HG02885 (cell line): ENCODE measurements at regions not wholly inside any gene's neighbourhood (a gene's known extent, or its start where the extent isn't known, plus 50 kb on each side); places are given as distances from the start of the nearest gene placed in this dataset.
"Not testable (repeated sequence)": the region's sequence is repeated elsewhere in the genome, so short reads cannot be mapped to it uniquely, and the experiment has no call there.

Source experiments
- ATAC-seq: cut with Tn5 transposase; IDR thresholded peaks from one replicate; pipeline ENCODE4 v1.9.1; 2021; ENCODE audit warnings: mild to moderate bottlenecking; ENCODE audit not compliant: unreplicated experiment, poor library complexity

- ATAC-seq = no peak
Measured at GRCh38 chr9:83140061-83140460, 77.1 kb upstream of the RASEF start.

- no peak for ATAC-seq
Measured at GRCh38 chr9:83138422-83139135, 75.6 kb upstream of the RASEF start.

GRCh38 chr9:83133316-83133715 is 70.4 kb upstream of the RASEF start:
- ATAC-seq = no peak

GRCh38 chr9:83132768-83133167 is 69.8 kb upstream of the RASEF start:
- ATAC-seq = no peak

GRCh38 chr9:83130541-83130940 is 67.6 kb upstream of the RASEF start:
- no peak for ATAC-seq

- no peak for ATAC-seq
Measured at GRCh38 chr9:83125671-83126070, 62.7 kb upstream of the RASEF start.

- no peak for ATAC-seq
Measured at GRCh38 chr9:83119873-83120272, 56.9 kb upstream of the RASEF start.

- no peak for ATAC-seq
Measured at GRCh38 chr9:83116026-83116425, 53.1 kb upstream of the RASEF start.

- ATAC-seq = not testable (repeated sequence)
Measured at GRCh38 chr9:83113445-83113844, 50.5 kb upstream of the RASEF start.
